Muscle of leg (tissue), 3 donors: ENCODE measurements at regions not wholly inside any gene's neighbourhood (a gene's known extent, or its start where the extent isn't known, plus 50 kb on each side); places are given as distances from the start of the nearest gene placed in this dataset.

Experiments
- DNase-seq: peaks from one replicate; pipeline ENCODE4 v3.0.0; 2013
- H3K27ac ChIP-seq: one replicate; pipeline ENCODE4 v1.5.1; 2013; ENCODE audit warnings: mild to moderate bottlenecking, low read length, control low read depth
- H3K27me3 ChIP-seq: one replicate; pipeline ENCODE4 v1.6.1; 2013; ENCODE audit warnings: low read length; ENCODE audit not compliant: control insufficient read depth, insufficient read depth
- H3K36me3 ChIP-seq: one replicate; pipeline ENCODE4 v1.6.1; 2013; ENCODE audit warnings: low read length; ENCODE audit not compliant: control insufficient read depth, insufficient read depth
- H3K4me1 ChIP-seq: one replicate; pipeline ENCODE4 v1.6.1; 2013; ENCODE audit warnings: low read length; ENCODE audit not compliant: control insufficient read depth, insufficient read depth
- H3K4me3 ChIP-seq: one replicate; pipeline ENCODE4 v1.5.1; 2013; ENCODE audit warnings: low read length, control low read depth
- H3K9me3 ChIP-seq: replicated peaks from 2 replicates; pipeline ENCODE4 v1.6.1; 2013; ENCODE audit warnings: low read depth, low read length; ENCODE audit not compliant: control insufficient read depth
- WGBS: methylation state at CpG from one replicate; pipeline ENCODE4 v1.1.5; 2013; ENCODE audit warnings: missing lambda C conversion rate; ENCODE audit not compliant: insufficient coverage; 5-methylcytosine and 5-hydroxymethylcytosine counted together

- H3K27me3 ChIP-seq: no peaks in the 10 kb centered on the region
- peaks cover 26% of the 10 kb centered on the region for H3K4me1 ChIP-seq
- H3K27ac ChIP-seq: no peak overlapping the region
- no peaks in the 10 kb centered on the region for H3K36me3 ChIP-seq
- no CpG with 5 or more reads among the region's 3 CpGs for WGBS
- H3K4me3 ChIP-seq: no peak overlapping the region
- no peaks in the 10 kb centered on the region for H3K9me3 ChIP-seq
- no peak for DNase-seq
Measured at GRCh38 chr1:229207916-229208315, 63.0 kb upstream of the RAB4A start.

DNA sequence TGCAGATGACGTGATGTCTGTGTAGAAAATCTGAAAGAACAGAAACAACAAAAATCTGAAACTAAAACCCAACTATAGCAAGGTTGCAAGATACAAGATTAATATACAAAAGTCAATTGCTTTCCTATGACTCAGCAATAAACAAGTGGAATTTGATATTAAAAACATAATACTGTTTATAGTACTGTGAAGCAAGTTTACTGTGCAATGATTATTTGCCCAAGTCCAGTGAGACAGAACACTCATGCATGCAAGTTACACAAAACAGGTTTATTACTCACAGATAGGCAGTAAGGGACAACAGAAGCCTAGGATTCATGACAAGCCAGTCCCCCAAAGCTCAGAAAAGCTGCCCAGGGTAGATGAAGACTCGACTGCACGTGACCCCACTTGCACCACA lies 62.4 kb upstream of the RAB4A start:
- DNase-seq: no peak
- WGBS: no CpG with 5 or more reads among the region's 3 CpGs
- H3K27ac ChIP-seq: no peak overlapping the region
- no peaks in the 10 kb centered on the region for H3K9me3 ChIP-seq
- no peak overlapping the region for H3K4me3 ChIP-seq
- peaks cover 22% of the 10 kb centered on the region for H3K4me1 ChIP-seq
- no peaks in the 10 kb centered on the region for H3K36me3 ChIP-seq
- no peaks in the 10 kb centered on the region for H3K27me3 ChIP-seq

DNA sequence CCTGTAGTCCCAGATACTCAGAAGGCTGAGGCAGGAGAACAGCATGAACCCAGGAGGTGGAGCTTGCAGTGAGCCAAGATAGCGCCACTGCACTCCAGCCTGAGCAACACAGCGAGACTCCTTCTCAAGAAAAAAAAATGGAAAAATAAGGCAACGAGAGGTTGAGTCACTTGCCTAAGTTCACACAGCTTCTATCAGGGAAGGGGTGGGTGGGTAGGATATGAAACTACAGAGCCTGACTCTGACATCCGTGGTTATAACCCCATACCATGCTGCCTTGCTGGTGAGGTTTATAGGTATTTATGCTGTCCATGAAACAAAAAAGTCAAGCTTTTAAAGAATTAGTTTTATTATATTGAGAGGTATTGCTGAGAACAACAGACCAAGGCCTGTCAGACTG lies 61.5 kb upstream of the RAB4A start:
- Histone ChIP-seq H3K27ac (no peak overlapping the region), H3K27me3 (no peaks in the 10 kb centered on the region), H3K4me3 (no peak overlapping the region), H3K9me3 (no peaks in the 10 kb centered on the region), H3K4me1 (peaks cover 16% of the 10 kb centered on the region), H3K36me3 (no peaks in the 10 kb centered on the region)
- 92% methylated on average over 2 of the region's 4 CpGs for WGBS
- no peak for DNase-seq

DNA sequence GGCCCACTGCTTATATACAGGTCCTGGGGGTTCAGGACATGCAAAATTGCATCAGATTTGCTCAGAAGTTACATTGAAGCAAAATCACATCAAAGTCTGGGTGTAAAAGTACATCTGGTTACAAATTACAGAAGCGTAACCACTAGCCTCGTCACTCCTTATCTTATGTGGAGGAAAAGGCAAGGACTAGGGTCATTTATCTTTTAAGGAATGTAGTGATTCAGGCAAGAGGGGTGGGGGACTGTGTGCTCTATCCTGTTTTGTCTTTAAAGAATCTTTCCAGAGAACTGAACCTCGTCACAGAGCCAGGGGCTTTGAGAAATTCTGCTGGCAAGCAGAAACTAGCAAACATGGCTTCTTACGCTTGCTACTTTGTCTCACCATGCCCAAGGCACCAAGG lies 61.1 kb upstream of the RAB4A start:
- no CpG with 5 or more reads among the region's 4 CpGs for WGBS
- H3K4me3 ChIP-seq: no peak overlapping the region
- H3K36me3 ChIP-seq: no peaks in the 10 kb centered on the region
- no peaks in the 10 kb centered on the region for H3K27me3 ChIP-seq
- H3K4me1 ChIP-seq: peaks cover 12% of the 10 kb centered on the region
- H3K9me3 ChIP-seq: no peaks in the 10 kb centered on the region
- H3K27ac ChIP-seq: no peak overlapping the region
- DNase-seq: no peak

DNA sequence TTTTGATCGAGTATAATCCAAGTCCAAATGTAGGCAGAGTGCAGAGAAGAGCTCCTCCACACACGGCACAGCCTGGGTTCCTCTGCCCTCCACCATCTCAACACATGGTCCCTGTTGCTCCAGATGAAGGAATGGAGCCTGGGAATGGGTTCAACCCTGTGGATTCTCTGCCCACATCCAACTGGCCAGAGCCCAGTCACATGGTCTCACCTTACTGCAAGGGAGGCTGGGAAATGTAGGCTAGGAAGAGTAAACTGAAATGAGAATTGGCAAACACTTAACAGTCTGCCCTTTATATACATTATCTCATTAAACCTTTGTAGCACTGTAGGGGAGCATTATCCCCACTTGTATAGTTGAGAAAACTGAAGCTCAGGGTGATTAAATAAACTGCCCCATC lies 60.1 kb upstream of the RAB4A start:
- peaks cover 2% of the 10 kb centered on the region for H3K4me1 ChIP-seq
- WGBS: no CpG with 5 or more reads among the region's 2 CpGs
- no peak for DNase-seq
- no peak overlapping the region for H3K27ac ChIP-seq
- no peaks in the 10 kb centered on the region for H3K27me3 ChIP-seq
- H3K9me3 ChIP-seq: no peaks in the 10 kb centered on the region
- no peaks in the 10 kb centered on the region for H3K36me3 ChIP-seq
- H3K4me3 ChIP-seq: no peak overlapping the region

DNA sequence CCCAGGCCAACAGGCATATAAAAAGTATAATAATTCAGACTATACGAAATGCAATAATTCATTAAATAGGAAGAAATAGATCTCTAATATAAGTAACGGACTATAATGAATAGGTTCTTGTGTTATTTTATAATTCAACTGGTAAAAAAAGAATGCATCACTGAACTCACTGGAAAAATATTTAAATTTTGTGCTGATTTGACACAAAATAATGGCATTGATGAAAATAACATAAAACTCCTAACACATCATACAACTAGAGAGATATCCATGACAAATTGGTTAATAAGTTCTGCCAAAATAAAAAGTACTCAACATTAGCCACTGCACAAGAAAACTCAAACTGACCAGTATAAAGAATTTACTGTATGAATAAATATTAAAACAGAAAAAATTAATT lies 57.1 kb upstream of the RAB4A start:
- no peak overlapping the region for H3K27ac ChIP-seq
- H3K9me3 ChIP-seq: no peaks in the 10 kb centered on the region
- H3K27me3 ChIP-seq: no peaks in the 10 kb centered on the region
- no peak for DNase-seq
- WGBS: no CpG with 5 or more reads among the region's 2 CpGs
- no peaks in the 10 kb centered on the region for H3K4me1 ChIP-seq
- H3K4me3 ChIP-seq: no peak overlapping the region
- no peaks in the 10 kb centered on the region for H3K36me3 ChIP-seq

DNA sequence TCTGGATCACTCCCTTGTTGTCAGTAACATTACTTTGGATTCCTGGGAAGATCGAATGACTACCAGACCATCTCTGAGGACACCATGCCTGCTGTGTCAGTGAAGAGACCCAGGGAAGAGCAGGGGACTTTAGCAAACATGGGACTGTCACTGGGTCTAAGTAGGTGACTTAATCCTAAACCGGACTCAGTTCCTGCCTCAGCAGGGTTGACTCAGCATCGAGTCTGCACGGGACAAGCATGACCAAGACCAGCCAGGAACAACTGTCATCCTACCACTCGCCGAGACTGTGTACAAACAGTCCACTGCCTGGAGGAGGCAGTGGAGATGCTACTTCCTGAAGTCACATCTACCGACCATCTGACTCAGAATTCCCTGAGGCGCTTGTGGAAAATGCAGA lies 53.2 kb upstream of the RAB4A start:
- Histone ChIP-seq H3K36me3 (no peaks in the 10 kb centered on the region), H3K9me3 (no peaks in the 10 kb centered on the region), H3K27me3 (no peaks in the 10 kb centered on the region), H3K27ac (no peak overlapping the region), H3K4me1 (no peaks in the 10 kb centered on the region), H3K4me3 (no peak overlapping the region)
- 83% methylated on average over 6 of the region's 8 CpGs for WGBS
- no peak for DNase-seq

DNA sequence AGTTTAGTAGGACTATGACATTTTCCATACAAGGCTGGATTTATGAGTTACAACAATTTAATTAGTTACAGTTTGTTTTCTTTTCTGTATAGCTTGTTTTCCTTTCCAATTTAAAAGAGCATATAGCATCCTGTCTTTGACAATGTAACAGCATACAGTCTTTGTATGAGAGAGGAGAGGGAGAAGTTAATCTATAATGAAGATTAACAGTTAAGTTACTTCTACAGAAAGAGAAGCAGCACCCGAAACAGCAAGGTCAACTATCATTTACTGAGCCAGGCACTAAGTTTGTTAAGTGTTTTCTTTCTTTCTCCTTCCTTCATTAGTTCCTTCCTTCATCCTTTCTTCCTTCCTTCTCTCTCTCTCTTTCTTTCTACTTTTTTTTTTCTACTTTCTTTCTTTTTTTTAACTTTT lies 52.3 kb upstream of the RAB4A start:
- H3K4me1 ChIP-seq: no peaks in the 10 kb centered on the region
- no peak overlapping the region for H3K27ac ChIP-seq
- no CpG with 5 or more reads among the region's 1 CpG for WGBS
- H3K36me3 ChIP-seq: no peaks in the 10 kb centered on the region
- H3K27me3 ChIP-seq: no peaks in the 10 kb centered on the region
- DNase-seq: no peak
- H3K9me3 ChIP-seq: no peaks in the 10 kb centered on the region
- H3K4me3 ChIP-seq: no peak overlapping the region

GRCh38 chr1:229220163-229220846 lies 50.6 kb upstream of the RAB4A start:
- Histone ChIP-seq H3K36me3 (no peaks in the 10 kb centered on the region), H3K4me3 (no peak overlapping the region), H3K27ac (no peak overlapping the region), H3K4me1 (no peaks in the 10 kb centered on the region), H3K9me3 (no peaks in the 10 kb centered on the region), H3K27me3 (no peaks in the 10 kb centered on the region)
- no peak for DNase-seq
- WGBS: 100% methylated on average over 1 of the region's 1 CpG

GRCh38 chr1:229221106-229222019 lies 49.5 kb upstream of the RAB4A start:
- WGBS: 86% methylated on average over 4 of the region's 7 CpGs
- H3K36me3 ChIP-seq: no peaks in the 10 kb centered on the region
- no peak overlapping the region for H3K27ac ChIP-seq

More at GRCh38 chr1:229221106-229222019, 49.5 kb upstream of the RAB4A start:
- Histone ChIP-seq H3K9me3 (no peaks in the 10 kb centered on the region), H3K4me3 (no peak overlapping the region), H3K4me1 (no peaks in the 10 kb centered on the region), H3K27me3 (no peaks in the 10 kb centered on the region)
- peak; percentile 48 for DNase-seq
